Activated CD4-positive, alpha-beta T cell treated with anti-CD3 and anti-CD28 coated beads, Interleukin-2, amount 10 ng/mL, durations not matched to agents 24 days and 14 days (primary cell): ENCODE measurements at regions not wholly inside any gene's neighbourhood (a gene's known extent, or its start where the extent isn't known, plus 50 kb on each side); places are given as distances from the start of the nearest gene placed in this dataset.
"Not testable (repeated sequence)": the region's sequence is repeated elsewhere in the genome, so short reads cannot be mapped to it uniquely, and the experiment has no call there.

Experiments used
- DNase-seq: peaks from one replicate; pipeline ENCODE4 v3.0.0; 2022
- H3K27ac Mint-ChIP-seq: one replicate; pipeline ENCODE4 v1.8.0; 2022; ENCODE audit warnings: mild to moderate bottlenecking, mixed read lengths
- H3K27me3 Mint-ChIP-seq: one replicate; pipeline ENCODE4 v1.8.0; 2022; ENCODE audit warnings: mixed read lengths
- H3K36me3 Mint-ChIP-seq: one replicate; pipeline ENCODE4 v1.8.0; 2022; ENCODE audit warnings: low read depth, mild to moderate bottlenecking, mixed read lengths
- H3K4me1 Mint-ChIP-seq: one replicate; pipeline ENCODE4 v1.8.0; 2021; ENCODE audit warnings: mixed read lengths
- H3K4me3 Mint-ChIP-seq: one replicate; pipeline ENCODE4 v1.8.0; 2022; ENCODE audit warnings: mild to moderate bottlenecking, moderate library complexity, mixed read lengths
- H3K9me3 Mint-ChIP-seq: one replicate; pipeline ENCODE4 v1.8.0; 2021; ENCODE audit warnings: mixed read lengths
- intact Hi-C: fragments of 100-400 bp; cut with micrococcal nuclease; formaldehyde crosslinking; loops from one replicate; pipeline ENCODE4 v1.15.1; 2023

DNA sequence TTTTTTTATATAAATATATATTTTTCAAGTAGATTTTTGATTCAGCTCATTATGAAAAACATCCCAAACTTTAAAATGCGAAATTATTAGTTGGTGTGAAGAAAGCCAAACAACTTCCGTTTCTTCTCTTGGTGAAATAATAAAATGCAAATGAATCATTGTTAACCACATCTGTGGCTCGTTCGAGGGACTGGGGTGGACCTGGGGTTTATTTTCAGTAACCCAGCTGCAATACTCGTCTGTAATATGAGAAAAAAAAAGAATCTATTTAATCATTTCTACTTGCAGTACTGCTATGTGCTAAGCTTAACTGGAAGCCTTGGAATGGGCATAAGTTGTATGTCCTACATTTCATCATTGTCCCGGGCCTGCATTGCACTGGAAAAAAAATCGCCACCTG is 158.1 kb downstream of the CDRT15L2 start:
- H3K27me3 Mint-ChIP-seq: peaks cover 31% of the 10 kb centered on the region
- DNase-seq, H3K36me3 Mint-ChIP-seq, H3K9me3 Mint-ChIP-seq, H3K27ac Mint-ChIP-seq, H3K4me3 Mint-ChIP-seq, H3K4me1 Mint-ChIP-seq, intact Hi-C loops: not testable (repeated sequence)

DNA sequence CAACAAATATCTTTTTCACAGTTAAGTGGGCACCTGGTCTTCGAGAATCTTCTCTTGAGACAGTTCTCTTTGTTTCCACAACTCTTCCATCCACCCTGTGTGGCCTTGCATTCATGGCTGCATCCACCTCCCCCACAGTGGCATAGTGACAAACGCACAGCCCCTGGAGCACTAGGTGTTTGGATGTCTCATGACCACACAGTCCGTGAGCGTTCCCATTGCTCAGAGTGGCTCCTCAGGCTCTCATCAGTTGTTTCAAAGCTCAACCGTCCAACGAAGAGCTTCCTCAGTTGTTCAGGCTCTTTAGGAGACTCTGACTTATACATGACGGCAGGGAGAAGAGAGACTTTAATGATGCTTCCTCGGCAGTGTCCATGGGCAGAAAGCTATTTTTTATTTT is 191.6 kb downstream of the CDRT15L2 start:
- intact Hi-C loops: no loop called here
- no peak for DNase-seq
- Mint-ChIP-seq H3K27ac (no peak overlapping the region), H3K4me3 (no peak overlapping the region), H3K9me3 (no peaks in the 10 kb centered on the region), H3K36me3 (no peaks in the 10 kb centered on the region), H3K4me1 (peaks cover 2% of the 10 kb centered on the region), H3K27me3 (no peaks in the 10 kb centered on the region)

GRCh38 chr17:20774472-20775135 is 195.1 kb downstream of the CDRT15L2 start:
- no peak for DNase-seq
- Mint-ChIP-seq H3K9me3 (no peaks in the 10 kb centered on the region), H3K27me3 (peaks cover 2% of the 10 kb centered on the region), H3K4me1 (no peaks in the 10 kb centered on the region), H3K4me3 (no peak overlapping the region), H3K36me3 (no peaks in the 10 kb centered on the region), H3K27ac (no peak overlapping the region)
- intact Hi-C loops: no loop called here

DNA sequence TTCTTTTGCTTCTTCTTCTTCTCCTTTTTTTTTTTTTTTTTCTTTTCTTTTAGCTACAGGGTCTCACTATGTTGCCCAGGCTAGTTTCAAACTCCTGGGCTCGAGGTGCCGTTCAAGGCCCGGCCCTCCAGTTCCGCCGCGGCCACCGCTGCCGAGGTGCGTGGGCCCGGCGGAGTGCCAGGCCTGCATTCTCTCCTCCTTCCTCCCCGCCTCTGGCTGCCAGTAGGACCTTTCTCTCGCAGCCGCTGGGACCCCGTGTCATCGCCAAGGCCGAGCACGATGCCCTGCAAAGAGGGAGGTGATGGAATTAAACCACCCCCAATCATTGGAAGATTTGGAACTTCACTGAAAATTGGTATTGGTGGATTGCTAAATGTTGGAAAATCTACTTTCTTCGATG is 195.8 kb downstream of the CDRT15L2 start:
- intact Hi-C loops: no loop called here
- no peaks in the 10 kb centered on the region for H3K9me3 Mint-ChIP-seq
- peaks cover 2% of the 10 kb centered on the region for H3K27me3 Mint-ChIP-seq
- H3K4me3 Mint-ChIP-seq: no peak overlapping the region
- no peak overlapping the region for H3K27ac Mint-ChIP-seq
- H3K4me1 Mint-ChIP-seq: no peaks in the 10 kb centered on the region
- no peak for DNase-seq
- no peaks in the 10 kb centered on the region for H3K36me3 Mint-ChIP-seq

- Mint-ChIP-seq H3K27me3 (peaks cover 12% of the 10 kb centered on the region), H3K4me3 (no peak overlapping the region), H3K27ac (no peak overlapping the region), H3K36me3 (no peaks in the 10 kb centered on the region), H3K4me1 (no peaks in the 10 kb centered on the region), H3K9me3 (no peaks in the 10 kb centered on the region)
- intact Hi-C loops: no loop called here
- DNase-seq: no peak
Measured at GRCh38 chr17:20779521-20779920, 200.0 kb downstream of the CDRT15L2 start.

GRCh38 chr17:20781260-20781659 is 201.7 kb downstream of the CDRT15L2 start:
- intact Hi-C loops: no loop called here
- Mint-ChIP-seq H3K27me3 (peaks cover 24% of the 10 kb centered on the region), H3K4me1 (no peaks in the 10 kb centered on the region), H3K27ac (no peak overlapping the region), H3K9me3 (no peaks in the 10 kb centered on the region), H3K4me3 (no peak overlapping the region), H3K36me3 (no peaks in the 10 kb centered on the region)
- DNase-seq: no peak

DNA sequence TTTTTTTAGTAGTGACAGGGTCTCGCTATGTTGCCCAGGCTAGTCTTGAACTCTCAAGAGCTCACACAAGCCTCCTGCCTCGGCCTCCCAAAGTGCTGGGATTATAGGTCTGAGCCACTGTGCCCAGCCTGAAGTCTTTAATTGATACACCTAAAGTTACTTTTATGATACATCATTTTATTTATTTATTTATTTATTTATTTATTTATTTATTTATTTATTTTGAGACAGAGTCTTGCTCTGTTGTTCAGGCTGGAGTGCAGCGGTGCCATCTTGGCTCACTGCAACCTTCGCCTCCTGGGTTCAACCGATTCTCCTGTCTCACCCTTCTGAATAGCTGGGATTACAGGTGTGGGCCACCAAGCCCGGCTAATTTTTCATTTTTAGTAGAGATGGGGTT is 202.3 kb downstream of the CDRT15L2 start:
- peaks cover 29% of the 10 kb centered on the region for H3K27me3 Mint-ChIP-seq
- H3K27ac Mint-ChIP-seq, H3K4me1 Mint-ChIP-seq, H3K4me3 Mint-ChIP-seq, H3K36me3 Mint-ChIP-seq, intact Hi-C loops, DNase-seq, H3K9me3 Mint-ChIP-seq: not testable (repeated sequence)

GRCh38 chr17:20783091-20783490 is 203.6 kb downstream of the CDRT15L2 start:
- H3K27me3 Mint-ChIP-seq: peaks cover 34% of the 10 kb centered on the region
- no peaks in the 10 kb centered on the region for H3K36me3 Mint-ChIP-seq
- no peak overlapping the region for H3K4me3 Mint-ChIP-seq
- no peak for DNase-seq
- no peaks in the 10 kb centered on the region for H3K4me1 Mint-ChIP-seq
- intact Hi-C loops: no loop called here
- H3K9me3 Mint-ChIP-seq: no peaks in the 10 kb centered on the region
- H3K27ac Mint-ChIP-seq: no peak overlapping the region

- DNase-seq: no peak
- no peaks in the 10 kb centered on the region for H3K9me3 Mint-ChIP-seq
- H3K4me1 Mint-ChIP-seq: no peaks in the 10 kb centered on the region
- peaks cover 34% of the 10 kb centered on the region for H3K27me3 Mint-ChIP-seq
- intact Hi-C loops: no loop called here
- H3K36me3 Mint-ChIP-seq: no peaks in the 10 kb centered on the region
- H3K27ac Mint-ChIP-seq: no peak overlapping the region
- H3K4me3 Mint-ChIP-seq: no peak overlapping the region
Measured at GRCh38 chr17:20784100-20784665, 204.7 kb downstream of the CDRT15L2 start.

DNA sequence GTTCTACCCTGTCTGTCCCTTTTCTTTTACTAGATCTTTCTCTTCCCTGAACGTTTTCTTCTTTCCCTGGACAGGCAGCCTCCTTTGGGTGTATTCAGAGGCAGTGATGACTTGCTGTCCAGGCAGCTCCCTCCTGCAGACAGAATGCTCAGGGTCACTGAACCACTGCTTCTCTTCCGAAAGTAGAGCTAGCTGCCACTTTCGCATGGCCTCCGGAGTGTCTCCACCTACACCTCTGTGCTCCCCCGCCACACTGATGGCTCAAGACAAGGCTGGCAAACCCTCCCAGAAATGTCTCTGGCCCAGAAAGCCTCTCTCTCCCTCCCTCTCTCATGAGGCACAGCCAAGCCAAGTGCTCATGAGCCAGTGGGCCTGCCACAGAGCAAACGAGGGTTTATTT is 207.8 kb downstream of the CDRT15L2 start:
- Mint-ChIP-seq H3K9me3 (no peaks in the 10 kb centered on the region), H3K36me3 (no peaks in the 10 kb centered on the region), H3K27ac (no peak overlapping the region), H3K4me3 (no peak overlapping the region), H3K4me1 (no peaks in the 10 kb centered on the region), H3K27me3 (peaks cover 34% of the 10 kb centered on the region)
- DNase-seq: no peak
- intact Hi-C loops: no loop called here

- no peak overlapping the region for H3K27ac Mint-ChIP-seq
- peaks cover 9% of the 10 kb centered on the region for H3K27me3 Mint-ChIP-seq
- H3K4me3 Mint-ChIP-seq: no peak overlapping the region
- no peaks in the 10 kb centered on the region for H3K36me3 Mint-ChIP-seq
- intact Hi-C loops: no loop called here
- no peaks in the 10 kb centered on the region for H3K9me3 Mint-ChIP-seq
- DNase-seq: no peak
- no peaks in the 10 kb centered on the region for H3K4me1 Mint-ChIP-seq
Measured at GRCh38 chr17:20791626-20792025, 212.1 kb downstream of the CDRT15L2 start.

- DNase-seq, H3K4me3 Mint-ChIP-seq, H3K36me3 Mint-ChIP-seq, H3K27me3 Mint-ChIP-seq, H3K9me3 Mint-ChIP-seq, intact Hi-C loops, H3K27ac Mint-ChIP-seq: not testable (repeated sequence)
- peaks cover 13% of the 10 kb centered on the region for H3K4me1 Mint-ChIP-seq
Measured at GRCh38 chr17:20794532-20794931, 215.0 kb downstream of the CDRT15L2 start.

DNA sequence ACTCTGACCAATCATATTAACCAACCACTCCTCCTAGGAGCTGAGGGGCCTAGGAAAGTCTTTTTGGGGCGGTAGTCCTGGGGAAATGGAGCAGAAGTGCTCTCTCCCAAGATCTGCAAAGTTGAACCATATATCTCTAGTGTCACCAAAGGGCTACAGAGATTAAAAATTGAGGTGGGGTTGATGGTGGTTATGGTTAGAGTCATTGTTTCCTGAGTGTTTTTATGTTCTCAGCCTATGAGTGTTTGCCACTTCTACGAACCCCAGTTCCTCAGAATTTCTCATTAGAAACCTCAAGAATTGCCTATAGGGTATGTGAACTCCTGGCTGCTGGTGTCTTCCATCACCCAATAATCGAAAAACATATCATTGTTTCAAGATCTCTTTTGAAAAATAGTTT is 217.8 kb downstream of the CDRT15L2 start:
- Mint-ChIP-seq H3K4me1 (peaks cover 13% of the 10 kb centered on the region), H3K36me3 (no peaks in the 10 kb centered on the region), H3K4me3 (peak overlapping the region; percentile 52), H3K9me3 (no peaks in the 10 kb centered on the region), H3K27ac (peak overlapping the region; percentile 86), H3K27me3 (no peaks in the 10 kb centered on the region)
- intact Hi-C loops: no loop called here
- peak; percentile 65 for DNase-seq

- H3K27me3 Mint-ChIP-seq: no peaks in the 10 kb centered on the region
- H3K9me3 Mint-ChIP-seq: no peaks in the 10 kb centered on the region
- H3K4me3 Mint-ChIP-seq: no peak overlapping the region
- no peaks in the 10 kb centered on the region for H3K36me3 Mint-ChIP-seq
- intact Hi-C loops: no loop called here
- H3K4me1 Mint-ChIP-seq: peaks cover 13% of the 10 kb centered on the region
- H3K27ac Mint-ChIP-seq: no peak overlapping the region
- DNase-seq: no peak
Measured at GRCh38 chr17:20800146-20800545, 220.6 kb downstream of the CDRT15L2 start.

- intact Hi-C loops: no loop called here
- H3K4me1 Mint-ChIP-seq: no peaks in the 10 kb centered on the region
Measured at GRCh38 chr17:20805751-20806150, 226.2 kb downstream of the CDRT15L2 start.

More at GRCh38 chr17:20805751-20806150, 226.2 kb downstream of the CDRT15L2 start:
- H3K4me3 Mint-ChIP-seq: no peak overlapping the region
- no peaks in the 10 kb centered on the region for H3K36me3 Mint-ChIP-seq
- DNase-seq: no peak
- no peaks in the 10 kb centered on the region for H3K27me3 Mint-ChIP-seq
- no peak overlapping the region for H3K27ac Mint-ChIP-seq
- no peaks in the 10 kb centered on the region for H3K9me3 Mint-ChIP-seq
